Stimulated activated effector memory CD8-positive, alpha-beta T cell treated with anti-CD3 and anti-CD28 coated beads, Interleukin-12 subunit alpha, Interleukin-12 subunit beta, amount 100 ng/mL, for 72 hours (primary cell): ENCODE measurements at regions not wholly inside any gene's neighbourhood (a gene's known extent, or its start where the extent isn't known, plus 50 kb on each side); places are given as distances from the start of the nearest gene placed in this dataset.
"Not testable (repeated sequence)": the region's sequence is repeated elsewhere in the genome, so short reads cannot be mapped to it uniquely, and the experiment has no call there.

Experiments used
- ATAC-seq: fragments of 150-1000 bp; cut with Tn5 transposase; 2 replicates; pipeline ENCODE4 v1.10.0; 2021
- DNase-seq, 2 donors: peaks; one replicate each; pipeline ENCODE4 v3.0.0; 2021 to 2022; ENCODE audit warnings: low spot score in 2 of 2
- H3K27ac Mint-ChIP-seq: one replicate; pipeline ENCODE4 v1.8.0; 2022; ENCODE audit warnings: mild to moderate bottlenecking, mixed read lengths
- H3K36me3 Mint-ChIP-seq: one replicate; pipeline ENCODE4 v1.8.0; 2022; ENCODE audit warnings: mild to moderate bottlenecking, mixed read lengths
- H3K4me1 Mint-ChIP-seq: one replicate; pipeline ENCODE4 v1.8.0; 2022; ENCODE audit warnings: mixed read lengths
- H3K4me3 Mint-ChIP-seq: one replicate; pipeline ENCODE4 v1.8.0; 2022; ENCODE audit warnings: mild to moderate bottlenecking, mixed read lengths
- H3K9me3 Mint-ChIP-seq: one replicate; pipeline ENCODE4 v1.8.0; 2022; ENCODE audit warnings: mixed read lengths

- H3K4me3 Mint-ChIP-seq = no peak overlapping the region
- no peak for ATAC-seq
- no peaks in the 10 kb centered on the region for H3K9me3 Mint-ChIP-seq
- DNase-seq = no peak
- H3K27ac Mint-ChIP-seq = no peak overlapping the region
- H3K4me1 Mint-ChIP-seq = no peaks in the 10 kb centered on the region
- H3K36me3 Mint-ChIP-seq = no peaks in the 10 kb centered on the region
Measured at GRCh38 chr10:114723361-114723760, 65.3 kb upstream of the ABLIM1 start.

GRCh38 chr10:114723991-114724715 is 66.1 kb upstream of the ABLIM1 start:
- H3K4me3 Mint-ChIP-seq = no peak overlapping the region
- DNase-seq = no peak
- H3K36me3 Mint-ChIP-seq = no peaks in the 10 kb centered on the region
- no peaks in the 10 kb centered on the region for H3K9me3 Mint-ChIP-seq
- ATAC-seq = no peak
- H3K4me1 Mint-ChIP-seq = no peaks in the 10 kb centered on the region
- H3K27ac Mint-ChIP-seq = no peak overlapping the region

GRCh38 chr10:114724716-114725106 is 66.6 kb upstream of the ABLIM1 start:
- Mint-ChIP-seq H3K4me3 (no peak overlapping the region), H3K36me3 (no peaks in the 10 kb centered on the region), H3K9me3 (no peaks in the 10 kb centered on the region), H3K27ac (no peak overlapping the region), H3K4me1 (no peaks in the 10 kb centered on the region)
- ATAC-seq (no peak), DNase-seq (no peak)

- Mint-ChIP-seq H3K27ac (no peak overlapping the region), H3K4me1 (no peaks in the 10 kb centered on the region), H3K36me3 (no peaks in the 10 kb centered on the region), H3K9me3 (no peaks in the 10 kb centered on the region), H3K4me3 (no peak overlapping the region)
- ATAC-seq (no peak), DNase-seq (no peak)
Measured at GRCh38 chr10:114726820-114727271, 68.8 kb upstream of the ABLIM1 start.

- Mint-ChIP-seq H3K4me1 (no peaks in the 10 kb centered on the region), H3K9me3 (no peaks in the 10 kb centered on the region), H3K4me3 (no peak overlapping the region), H3K27ac (no peak overlapping the region), H3K36me3 (no peaks in the 10 kb centered on the region)
- ATAC-seq (no peak), DNase-seq (no peak)
Measured at GRCh38 chr10:114728325-114728724, 70.2 kb upstream of the ABLIM1 start.

- Mint-ChIP-seq H3K27ac (no peak overlapping the region), H3K4me3 (no peak overlapping the region), H3K4me1 (no peaks in the 10 kb centered on the region), H3K9me3 (no peaks in the 10 kb centered on the region), H3K36me3 (no peaks in the 10 kb centered on the region)
- ATAC-seq (no peak), DNase-seq (no peak)
Measured at GRCh38 chr10:114729103-114729659, 71.1 kb upstream of the ABLIM1 start.

- DNase-seq (no peak), ATAC-seq (no peak)
- Mint-ChIP-seq H3K36me3 (no peaks in the 10 kb centered on the region), H3K4me1 (no peaks in the 10 kb centered on the region), H3K27ac (no peak overlapping the region), H3K9me3 (no peaks in the 10 kb centered on the region), H3K4me3 (no peak overlapping the region)
Measured at GRCh38 chr10:114730291-114730690, 72.2 kb upstream of the ABLIM1 start.

GRCh38 chr10:114732931-114733330 is 74.9 kb upstream of the ABLIM1 start:
- no peak overlapping the region for H3K27ac Mint-ChIP-seq
- no peaks in the 10 kb centered on the region for H3K9me3 Mint-ChIP-seq
- no peaks in the 10 kb centered on the region for H3K36me3 Mint-ChIP-seq
- ATAC-seq (no peak), DNase-seq (no peak)
- no peaks in the 10 kb centered on the region for H3K4me1 Mint-ChIP-seq
- no peak overlapping the region for H3K4me3 Mint-ChIP-seq

GRCh38 chr10:114735946-114736345 is 77.9 kb upstream of the ABLIM1 start:
- ATAC-seq = no peak
- no peak overlapping the region for H3K4me3 Mint-ChIP-seq
- H3K4me1 Mint-ChIP-seq = no peaks in the 10 kb centered on the region

GRCh38 chr10:114743521-114744231 is 77.9 kb upstream of the FHIP2A start:
- Mint-ChIP-seq H3K36me3 (no peaks in the 10 kb centered on the region), H3K4me1 (no peaks in the 10 kb centered on the region), H3K9me3 (no peaks in the 10 kb centered on the region), H3K27ac (no peak overlapping the region), H3K4me3 (no peak overlapping the region)
- DNase-seq (no peak), ATAC-seq (no peak)

More at GRCh38 chr10:114735946-114736345, 77.9 kb upstream of the ABLIM1 start:
- no peak overlapping the region for H3K27ac Mint-ChIP-seq
- DNase-seq = no peak
- no peaks in the 10 kb centered on the region for H3K36me3 Mint-ChIP-seq
- no peaks in the 10 kb centered on the region for H3K9me3 Mint-ChIP-seq

GRCh38 chr10:114746531-114746930 is 75.0 kb upstream of the FHIP2A start:
- Mint-ChIP-seq H3K36me3 (no peaks in the 10 kb centered on the region), H3K27ac (no peak overlapping the region), H3K4me1 (no peaks in the 10 kb centered on the region), H3K9me3 (no peaks in the 10 kb centered on the region), H3K4me3 (no peak overlapping the region)
- DNase-seq = no peak
- ATAC-seq = no peak

- H3K36me3 Mint-ChIP-seq = no peaks in the 10 kb centered on the region
- DNase-seq (no peak), ATAC-seq (no peak)
- peaks cover 2% of the 10 kb centered on the region for H3K9me3 Mint-ChIP-seq
- no peak overlapping the region for H3K27ac Mint-ChIP-seq
- H3K4me3 Mint-ChIP-seq = no peak overlapping the region
- no peaks in the 10 kb centered on the region for H3K4me1 Mint-ChIP-seq
Measured at GRCh38 chr10:114748241-114748640, 73.3 kb upstream of the FHIP2A start.

- Mint-ChIP-seq H3K4me1 (no peaks in the 10 kb centered on the region), H3K36me3 (no peaks in the 10 kb centered on the region), H3K9me3 (peaks cover 2% of the 10 kb centered on the region), H3K4me3 (no peak overlapping the region), H3K27ac (no peak overlapping the region)
- no peak for DNase-seq
- ATAC-seq = no peak
Measured at GRCh38 chr10:114749014-114749413, 72.6 kb upstream of the FHIP2A start.

- H3K36me3 Mint-ChIP-seq = no peaks in the 10 kb centered on the region
- DNase-seq = no peak
- H3K4me3 Mint-ChIP-seq = no peak overlapping the region
- H3K4me1 Mint-ChIP-seq = no peaks in the 10 kb centered on the region
- no peak for ATAC-seq
- H3K27ac Mint-ChIP-seq = no peak overlapping the region
- peaks cover 2% of the 10 kb centered on the region for H3K9me3 Mint-ChIP-seq
Measured at GRCh38 chr10:114749510-114749909, 72.1 kb upstream of the FHIP2A start.

GRCh38 chr10:114751856-114752255 is 69.7 kb upstream of the FHIP2A start:
- no peak overlapping the region for H3K4me3 Mint-ChIP-seq
- peaks cover 2% of the 10 kb centered on the region for H3K9me3 Mint-ChIP-seq
- H3K4me1 Mint-ChIP-seq = no peaks in the 10 kb centered on the region
- no peak for ATAC-seq
- H3K27ac Mint-ChIP-seq = no peak overlapping the region
- no peaks in the 10 kb centered on the region for H3K36me3 Mint-ChIP-seq
- no peak for DNase-seq

- H3K36me3 Mint-ChIP-seq, H3K4me1 Mint-ChIP-seq, DNase-seq, H3K4me3 Mint-ChIP-seq, ATAC-seq, H3K27ac Mint-ChIP-seq, H3K9me3 Mint-ChIP-seq: not testable (repeated sequence)
Measured at GRCh38 chr10:114752570-114752969, 69.0 kb upstream of the FHIP2A start.
